ENCODE measurements at regions not wholly inside any gene's neighbourhood (a gene's known extent, or its start where the extent isn't known, plus 50 kb on each side); places are given as distances from the start of the nearest gene placed in this dataset.

DNA sequence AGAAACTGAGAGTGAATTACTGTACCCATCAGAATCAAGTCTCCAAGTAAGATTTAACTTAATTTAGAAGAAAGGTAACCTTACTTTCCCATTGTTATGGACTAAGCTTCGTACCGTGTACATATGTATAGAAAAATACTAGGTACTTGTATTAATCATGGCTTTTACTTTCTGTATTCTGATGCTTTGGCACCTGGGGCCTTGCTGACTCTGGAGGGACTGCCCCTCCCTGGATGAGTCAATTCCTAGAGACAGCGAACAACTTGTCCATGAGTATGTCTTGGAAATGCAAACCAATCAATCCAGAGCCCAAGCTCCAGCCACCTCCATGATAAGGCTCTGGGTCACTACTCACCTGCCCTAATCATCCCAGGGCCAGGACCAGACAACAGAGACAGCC lies 50.0 kb upstream of the DGKG start:
- peak; percentile 31 for DNase-seq (ENCODE audit: low read depth)
